K562 (cell line): ENCODE measurements at regions not wholly inside any gene's neighbourhood (a gene's known extent, or its start where the extent isn't known, plus 50 kb on each side); places are given as distances from the start of the nearest gene placed in this dataset.

ENCODE experiments used
- ATAC-seq: fragments of 200-7000 bp; cut with Tn5 transposase; 3 replicates; pipeline ENCODE4 v1.9.1; 2020; ENCODE audit warnings: moderate library complexity
- BruUV-seq: library from RNA; stranded (reverse); fragments of 400-500 nt; replicated peaks from 2 replicates; lab custom pipeline; 2021; lab: Mats Ljungman, UMichigan
- CTCF ChIA-PET: fragments of 300-600 bp; formaldehyde crosslinking; extraction: SDS; loops from one replicate; lab custom pipeline; 2021; ENCODE audit warnings: low intra/inter-chr PET ratio; lab: Yijun Ruan, JAX
- POLR2A ChIA-PET: fragments of 300-600, 350-650 bp; sonication (Branson Sonifier 250); formaldehyde crosslinking; extraction: SDS; loops from one replicate; lab custom pipeline; 2021; ENCODE audit warnings: antibody characterized with exemption, inconsistent platforms; lab: Yijun Ruan, JAX
- DNase-seq, 4 experiments: peaks; one replicate each; pipeline versions ENCODE4 v3.0.0 to v3.0.0-alpha.2; 2011 to 2018; ENCODE audit warnings: low spot score in 3 of 4, mixed read lengths in 3 of 4; ENCODE audit errors: extremely low read depth in 1 of 4
- FAIRE-seq: peaks from 2 replicates; lab custom pipeline; 2011; peaks lifted over from hg19 to GRCh38; lab: Jason Lieb, UNC
- H2AFZ ChIP-seq: 2 replicates; pipeline ENCODE4 v1.6.0; 2011; ENCODE audit warnings: low read depth, low read length, control low read depth, inconsistent platforms
- H3K27ac ChIP-seq: fragments of 200-600 bp; 3 replicates; pipeline ENCODE4 v1.8.0; 2011; ENCODE audit warnings: low read depth, mild to moderate bottlenecking, control low read depth, inconsistent platforms, low read length, moderate library complexity, mixed read lengths; ENCODE audit errors: extremely low read depth
- H3K27me3 ChIP-seq, 2 experiments: fragments of 300-600 bp in 1 of 2; 2 replicates in 1 of 2; 3 replicates in 1 of 2; pipeline versions ENCODE4 v1.6.0 to v1.8.0; 2011; ENCODE audit warnings: inconsistent platforms in 2 of 2, low read length in 2 of 2, mild to moderate bottlenecking in 1 of 2, mixed read lengths in 1 of 2, moderate library complexity in 1 of 2; ENCODE audit not compliant: control insufficient read depth in 2 of 2, insufficient read depth in 2 of 2
- H3K36me3 ChIP-seq: fragments of 300-600 bp; 3 replicates; pipeline ENCODE4 v1.8.0; 2011; ENCODE audit warnings: mild to moderate bottlenecking, low read length, inconsistent platforms; ENCODE audit not compliant: control insufficient read depth, insufficient read depth
- H3K4me1 ChIP-seq, 2 experiments: fragments of 200-600 bp in 1 of 2; replicated peaks in 1 of 2; 2 replicates in 1 of 2; 3 replicates in 1 of 2; pipeline versions ENCODE4 v1.5.1 to v1.8.0; 2011; ENCODE audit warnings: inconsistent platforms in 2 of 2, low read length in 2 of 2, mild to moderate bottlenecking in 1 of 2, mixed read lengths in 1 of 2, moderate library complexity in 1 of 2; ENCODE audit not compliant: control insufficient read depth in 2 of 2, insufficient read depth in 2 of 2
- H3K4me2 ChIP-seq: 2 replicates; pipeline ENCODE4 v1.6.1; 2011; ENCODE audit warnings: low read length, control low read depth, inconsistent platforms, mixed read lengths; ENCODE audit not compliant: insufficient read depth
- H3K4me3 ChIP-seq: fragments of 200-600 bp; sonication (generic), shearing (Covaris generic); 2 replicates; pipeline ENCODE4 v1.5.1; 2016; ENCODE audit warnings: control low read depth, inconsistent platforms
- H3K79me2 ChIP-seq: fragments of 200-600 bp; 3 replicates; pipeline ENCODE4 v1.8.0; 2011; ENCODE audit warnings: low read length, inconsistent platforms; ENCODE audit not compliant: control insufficient read depth, insufficient read depth
- H3K9ac ChIP-seq, 2 experiments: 2 replicates each; pipeline versions ENCODE4 v1.6.0 to v1.6.1; 2011; ENCODE audit warnings: low read depth in 2 of 2, low read length in 2 of 2, control low read depth in 1 of 2, inconsistent platforms in 1 of 2, mild to moderate bottlenecking in 1 of 2, mixed read lengths in 1 of 2; ENCODE audit not compliant: insufficient read depth in 1 of 2
- H3K9me1 ChIP-seq: one replicate; pipeline ENCODE4 v1.6.0; 2011; ENCODE audit warnings: inconsistent platforms, mild to moderate bottlenecking, low read length, moderate library complexity; ENCODE audit not compliant: control insufficient read depth, insufficient read depth
- H3K9me3 ChIP-seq: replicated peaks from 2 replicates; pipeline ENCODE4 v1.5.1; 2011; ENCODE audit warnings: low read depth, low read length, inconsistent platforms; ENCODE audit not compliant: control insufficient read depth, insufficient read depth
- H4K20me1 ChIP-seq: replicated peaks from 2 replicates; pipeline ENCODE4 v1.6.1; 2011; ENCODE audit warnings: low read length, inconsistent platforms, mixed read lengths; ENCODE audit not compliant: control insufficient read depth, insufficient read depth
- ETS1 ChIP-seq: conservative IDR thresholded peaks from 2 replicates; pipeline ENCODE4 v1.6.1; 2011; ENCODE audit warnings: low read depth, mild to moderate bottlenecking, low read length; ENCODE audit not compliant: control insufficient read depth
- NR0B1 ChIP-seq: fragments of 450-650 bp; IDR thresholded peaks from one replicate; pipeline ENCODE4 v1.6.1; 2018; ENCODE audit warnings: mild to moderate bottlenecking, moderate library complexity; ENCODE audit not compliant: partially characterized antibody
- SMARCA5 ChIP-seq: fragments of 450-650 bp; IDR thresholded peaks from 2 replicates; pipeline ENCODE4 v1.6.1; 2016
- ZBTB34 ChIP-seq: fragments of 250-450 bp; sonication (Bioruptor Pico); IDR thresholded peaks from 2 replicates; pipeline ENCODE4 v1.8.0; 2021; ENCODE audit warnings: mild to moderate bottlenecking, moderate library complexity
- ZNF785 ChIP-seq: fragments of 250-450 bp; sonication (Bioruptor Pico); IDR thresholded peaks from 2 replicates; pipeline ENCODE4 v1.4.0; 2020; ENCODE audit warnings: mild to moderate bottlenecking
- ZSCAN32 ChIP-seq: fragments of 450-650 bp; formaldehyde crosslinking; IDR thresholded peaks from 2 replicates; pipeline ENCODE4 v1.4.0; 2020; ENCODE audit warnings: mild to moderate bottlenecking, moderate library complexity
- WGBS: fragments of 100-300 bp; shearing (Covaris generic); methylation state at CpG from one replicate; pipeline ENCODE4 v1.1.6; 2016; ENCODE audit warnings: low coverage, mixed read lengths; ENCODE audit not compliant: insufficient coverage; ENCODE audit errors: missing lambda C conversion rate; 5-methylcytosine and 5-hydroxymethylcytosine counted together
- in situ Hi-C: fragments of 300-500 bp; cut with MboI; formaldehyde crosslinking; loops from 4 replicates; pipeline ENCODE4 v1.15.0; 2018; ENCODE audit warnings: inconsistent platforms, mixed read lengths
- intact Hi-C: fragments of 100-400 bp; cut with micrococcal nuclease; formaldehyde crosslinking; loops from 2 replicates; pipeline ENCODE4 v1.14.2; 2022
- TF ChIP-seq, protein P1 (sequence below), 3 experiments: fragments of 200-800 bp in 1 of 3; sonication (Bioruptor generic) in 1 of 3; sonication (generic) in 1 of 3; formaldehyde crosslinking in 1 of 3; IDR thresholded peaks; 2 replicates each; pipeline versions ENCODE4 v1.6.1 to v1.8.0; 2016 to 2022; ENCODE audit warnings: mild to moderate bottlenecking in 2 of 3, missing compliant biosample characterization in 2 of 3, missing genetic modification characterization in 2 of 3, missing genetic modification reagents in 1 of 3
- TF ChIP-seq, protein P2 (sequence below), 2 experiments: fragments of 150-350 bp in 1 of 2; IDR thresholded peaks; 2 replicates each; pipeline ENCODE4 v1.6.1; 2012 to 2016; ENCODE audit warnings: low read depth in 2 of 2, low read length in 2 of 2, mild to moderate bottlenecking in 1 of 2, moderate library complexity in 1 of 2

GRCh38 chr22:48673806-48674500, 1153.7 kb downstream of the BRD1 start:
- Histone ChIP-seq H3K9me1 (no peaks in the 10 kb centered on the region), H3K4me2 (no peak overlapping the region), H3K4me3 (no peak overlapping the region), H3K79me2 (no peaks in the 10 kb centered on the region), H3K9me3 (no peaks in the 10 kb centered on the region), H3K4me1 (no peaks in the 10 kb centered on the region), H3K36me3 (no peaks in the 10 kb centered on the region), H4K20me1 (no peaks in the 10 kb centered on the region), H2AFZ (no peak overlapping the region), H3K9ac (no peak overlapping the region), H3K27me3 (no peaks in the 10 kb centered on the region; a peak in 2 of 5 replicates), H3K27ac (no peak overlapping the region)
- no TSS peak for BruUV-seq
- FAIRE-seq (no peak), ATAC-seq (no peak), DNase-seq (no peak)
- 2% methylated on average over 18 of the region's 24 CpGs for WGBS
- no peak for TF ChIP-seq ZNF785 (CRISPR knock-in tag)
- TF ChIP-seq SMARCA5, result no peak
- no peak for TF ChIP-seq ZBTB34
- TF ChIP-seq, protein P1, sequence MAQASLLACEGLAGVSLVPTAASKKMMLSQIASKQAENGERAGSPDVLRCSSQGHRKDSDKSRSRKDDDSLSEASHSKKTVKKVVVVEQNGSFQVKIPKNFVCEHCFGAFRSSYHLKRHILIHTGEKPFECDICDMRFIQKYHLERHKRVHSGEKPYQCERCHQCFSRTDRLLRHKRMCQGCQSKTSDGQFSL (CRISPR knock-in tag; IDR thresholded peaks at IDR 0.05), result no peak
- TF ChIP-seq, protein P1 (tag; IDR thresholded peaks at IDR 0.05), result no peak
- TF ChIP-seq ETS1, result no peak
- no peak for TF ChIP-seq ZSCAN32
- no peak for TF ChIP-seq NR0B1
- TF ChIP-seq, protein P2, sequence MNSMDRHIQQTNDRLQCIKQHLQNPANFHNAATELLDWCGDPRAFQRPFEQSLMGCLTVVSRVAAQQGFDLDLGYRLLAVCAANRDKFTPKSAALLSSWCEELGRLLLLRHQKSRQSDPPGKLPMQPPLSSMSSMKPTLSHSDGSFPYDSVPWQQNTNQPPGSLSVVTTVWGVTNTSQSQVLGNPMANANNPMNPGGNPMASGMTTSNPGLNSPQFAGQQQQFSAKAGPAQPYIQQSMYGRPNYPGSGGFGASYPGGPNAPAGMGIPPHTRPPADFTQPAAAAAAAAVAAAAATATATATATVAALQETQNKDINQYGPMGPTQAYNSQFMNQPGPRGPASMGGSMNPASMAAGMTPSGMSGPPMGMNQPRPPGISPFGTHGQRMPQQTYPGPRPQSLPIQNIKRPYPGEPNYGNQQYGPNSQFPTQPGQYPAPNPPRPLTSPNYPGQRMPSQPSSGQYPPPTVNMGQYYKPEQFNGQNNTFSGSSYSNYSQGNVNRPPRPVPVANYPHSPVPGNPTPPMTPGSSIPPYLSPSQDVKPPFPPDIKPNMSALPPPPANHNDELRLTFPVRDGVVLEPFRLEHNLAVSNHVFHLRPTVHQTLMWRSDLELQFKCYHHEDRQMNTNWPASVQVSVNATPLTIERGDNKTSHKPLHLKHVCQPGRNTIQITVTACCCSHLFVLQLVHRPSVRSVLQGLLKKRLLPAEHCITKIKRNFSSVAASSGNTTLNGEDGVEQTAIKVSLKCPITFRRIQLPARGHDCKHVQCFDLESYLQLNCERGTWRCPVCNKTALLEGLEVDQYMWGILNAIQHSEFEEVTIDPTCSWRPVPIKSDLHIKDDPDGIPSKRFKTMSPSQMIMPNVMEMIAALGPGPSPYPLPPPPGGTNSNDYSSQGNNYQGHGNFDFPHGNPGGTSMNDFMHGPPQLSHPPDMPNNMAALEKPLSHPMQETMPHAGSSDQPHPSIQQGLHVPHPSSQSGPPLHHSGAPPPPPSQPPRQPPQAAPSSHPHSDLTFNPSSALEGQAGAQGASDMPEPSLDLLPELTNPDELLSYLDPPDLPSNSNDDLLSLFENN (IDR thresholded peaks at IDR 0.05; ENCODE audit: low read depth in 2 of 2, low read length in 2 of 2), result no peak
- CTCF ChIA-PET, result no interaction called here
- POLR2A ChIA-PET, result no interaction called here
- intact Hi-C loops, result no loop called here
- in situ Hi-C loops, result no loop called here
